ENCODE measurements at regions not wholly inside any gene's neighbourhood (a gene's known extent, or its start where the extent isn't known, plus 50 kb on each side); places are given as distances from the start of the nearest gene placed in this dataset.

DNA sequence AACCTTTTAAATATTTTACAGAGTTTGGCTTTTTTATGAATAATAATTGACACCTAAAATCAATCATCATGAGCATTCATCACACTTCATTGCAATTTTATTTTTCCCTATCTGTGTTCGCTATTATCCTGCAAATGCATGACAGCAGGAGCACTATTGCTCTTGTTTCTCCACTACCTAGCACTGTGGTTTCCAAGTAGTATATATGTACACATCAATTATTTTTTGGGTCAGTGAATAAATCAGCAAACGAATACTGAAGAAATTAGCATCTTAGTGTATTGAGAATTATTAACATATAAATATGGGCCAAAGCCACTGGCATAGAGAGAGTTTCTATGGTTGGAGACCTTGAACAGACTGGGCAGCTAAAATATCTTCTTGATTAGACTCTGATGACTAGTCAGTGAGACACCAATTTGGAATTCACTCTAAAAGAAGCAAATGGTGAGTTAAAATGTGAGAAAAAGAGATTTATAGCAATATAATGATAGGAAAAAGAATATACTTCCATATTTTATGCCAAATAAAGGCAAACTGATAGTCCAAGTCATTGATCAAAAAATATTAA lies 731.1 kb upstream of the LUZP2 start:
- TF ChIP-seq, protein P1, sequence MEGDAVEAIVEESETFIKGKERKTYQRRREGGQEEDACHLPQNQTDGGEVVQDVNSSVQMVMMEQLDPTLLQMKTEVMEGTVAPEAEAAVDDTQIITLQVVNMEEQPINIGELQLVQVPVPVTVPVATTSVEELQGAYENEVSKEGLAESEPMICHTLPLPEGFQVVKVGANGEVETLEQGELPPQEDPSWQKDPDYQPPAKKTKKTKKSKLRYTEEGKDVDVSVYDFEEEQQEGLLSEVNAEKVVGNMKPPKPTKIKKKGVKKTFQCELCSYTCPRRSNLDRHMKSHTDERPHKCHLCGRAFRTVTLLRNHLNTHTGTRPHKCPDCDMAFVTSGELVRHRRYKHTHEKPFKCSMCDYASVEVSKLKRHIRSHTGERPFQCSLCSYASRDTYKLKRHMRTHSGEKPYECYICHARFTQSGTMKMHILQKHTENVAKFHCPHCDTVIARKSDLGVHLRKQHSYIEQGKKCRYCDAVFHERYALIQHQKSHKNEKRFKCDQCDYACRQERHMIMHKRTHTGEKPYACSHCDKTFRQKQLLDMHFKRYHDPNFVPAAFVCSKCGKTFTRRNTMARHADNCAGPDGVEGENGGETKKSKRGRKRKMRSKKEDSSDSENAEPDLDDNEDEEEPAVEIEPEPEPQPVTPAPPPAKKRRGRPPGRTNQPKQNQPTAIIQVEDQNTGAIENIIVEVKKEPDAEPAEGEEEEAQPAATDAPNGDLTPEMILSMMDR (IDR thresholded peaks at IDR 0.05; ENCODE audit: low read length), result no peak
- TF ChIP-seq EZH2 (optimal IDR thresholded peaks at IDR 0.05; ENCODE audit: low read depth, low read length) (no peak), EZH2phosphoT487 (IDR thresholded peaks at IDR 0.05; ENCODE audit: low read length) (no peak)

Data from MM.1S (cell line).